Stomach (tissue), 8 donors: ENCODE measurements at regions not wholly inside any gene's neighbourhood (a gene's known extent, or its start where the extent isn't known, plus 50 kb on each side); places are given as distances from the start of the nearest gene placed in this dataset.
"Not testable (repeated sequence)": the region's sequence is repeated elsewhere in the genome, so short reads cannot be mapped to it uniquely, and the experiment has no call there.

Source experiments
- DNase-seq, 2 donors: peaks; one replicate each; pipeline versions ENCODE4 v3.0.0 to v3.0.0-alpha.2; 2013 to 2019
- H3K27ac ChIP-seq, 5 donors: fragments of 200-600 bp in 4 of 5; sonication (generic) in 4 of 5; one replicate each; pipeline ENCODE4 v1.5.1; 2013 to 2019; ENCODE audit warnings: mild to moderate bottlenecking in 1 of 5, moderate library complexity in 1 of 5
- H3K27me3 ChIP-seq, 3 donors: fragments of 200-600 bp; sonication (generic); one replicate each; pipeline ENCODE4 v1.5.1; 2017 to 2019; ENCODE audit warnings: mixed run types in 1 of 3
- H3K36me3 ChIP-seq, 4 donors: fragments of 200-600 bp; sonication (generic); 1 replicate in 3 of 4; 2 replicates in 1 of 4; pipeline ENCODE4 v1.5.1; 2016 to 2019
- H3K4me1 ChIP-seq, 4 donors: fragments of 200-600 bp; sonication (generic); one replicate each; pipeline ENCODE4 v1.5.1; 2016 to 2019
- H3K4me3 ChIP-seq, 4 donors: fragments of 200-600 bp; sonication (generic) in 3 of 4; one replicate each; pipeline ENCODE4 v1.5.1; 2016 to 2019; ENCODE audit warnings: mild to moderate bottlenecking in 1 of 4
- H3K9me3 ChIP-seq, 4 donors: fragments of 200-600 bp; sonication (generic); one replicate each; pipeline ENCODE4 v1.5.1; 2016 to 2019
- EP300 ChIP-seq: sonication (generic); formaldehyde crosslinking; IDR thresholded peaks from one replicate; pipeline ENCODE4 v1.6.1; 2017; ENCODE audit warnings: antibody characterized with exemption
- POLR2A ChIP-seq, 4 donors: fragments of 450-650 bp; IDR thresholded peaks; one replicate each; pipeline ENCODE4 v1.6.1; 2016; ENCODE audit warnings: antibody characterized with exemption in 4 of 4, control low read depth in 2 of 4, mild to moderate bottlenecking in 1 of 4, moderate library complexity in 1 of 4
- POLR2AphosphoS5 ChIP-seq, 3 donors: sonication (generic); formaldehyde crosslinking; IDR thresholded peaks; one replicate each; pipeline ENCODE4 v1.6.1; 2016; ENCODE audit warnings: antibody characterized with exemption in 3 of 3
- WGBS, 5 donors: extraction: QIAGEN DNeasy Blood & Tissue Kit in 3 of 5; methylation state at CpG; one replicate each; pipeline versions ENCODE4 v1.1.5 to v1.1.7; 2013 to 2018; 5-methylcytosine and 5-hydroxymethylcytosine counted together
- intact Hi-C: fragments of 100-400 bp; cut with DNase I; formaldehyde crosslinking; loops from one replicate; pipeline ENCODE4 v1.15.1; 2023; ENCODE audit warnings: low total_unique reads
- TF ChIP-seq, protein P1 (sequence below), 7 experiments: fragments of 450-650 bp in 4 of 7; fragments of 200-600 bp in 3 of 7; sonication (generic) in 3 of 7; IDR thresholded peaks; one replicate each; pipeline ENCODE4 v1.5.1; 2016 to 2019; ENCODE audit warnings: antibody characterized with exemption in 7 of 7, control low read depth in 2 of 7, mild to moderate bottlenecking in 1 of 7
- donor health status: healthy with polysubstance abuse.
- donor health status: Bipolar disorder and iron deficiency.
- donor health status: healthy.

DNA sequence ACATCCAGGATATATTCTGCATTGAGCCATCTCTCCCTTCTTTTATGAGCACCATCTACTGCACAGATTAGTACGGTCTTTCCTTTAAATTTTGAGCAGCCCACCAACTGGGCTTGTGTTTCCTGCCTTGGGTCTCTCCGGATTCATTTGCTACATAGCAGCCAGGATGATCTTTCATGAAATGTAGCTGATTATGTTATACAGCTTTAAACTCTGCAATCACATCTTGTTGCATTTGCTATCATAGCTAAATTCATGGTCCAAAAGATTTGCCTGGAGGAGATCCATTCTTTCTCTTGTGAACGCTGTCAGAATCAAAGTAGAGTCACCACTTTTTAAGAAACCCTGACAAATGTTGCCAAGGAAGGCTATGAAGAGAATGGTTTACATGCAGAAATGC lies 215.1 kb upstream of the LRRTM4 start:
- no peak for DNase-seq
- peaks cover 0 to 8% (median 4%) of the 10 kb centered on the region in 4 donors for H3K9me3 ChIP-seq
- H3K27ac ChIP-seq = no peak overlapping the region
- no peaks in the 10 kb centered on the region for H3K4me1 ChIP-seq
- intact Hi-C loops = no loop called here
- WGBS, 5 donors = 53 to 88% (median 66%) methylated on average over 3 of the region's 3 CpGs
- H3K4me3 ChIP-seq = no peak overlapping the region
- H3K27me3 ChIP-seq = no peaks in the 10 kb centered on the region
- TF ChIP-seq EP300 = no peak
- no peak for TF ChIP-seq POLR2A (IDR thresholded peaks at IDR 0.05)
- TF ChIP-seq, protein P1, sequence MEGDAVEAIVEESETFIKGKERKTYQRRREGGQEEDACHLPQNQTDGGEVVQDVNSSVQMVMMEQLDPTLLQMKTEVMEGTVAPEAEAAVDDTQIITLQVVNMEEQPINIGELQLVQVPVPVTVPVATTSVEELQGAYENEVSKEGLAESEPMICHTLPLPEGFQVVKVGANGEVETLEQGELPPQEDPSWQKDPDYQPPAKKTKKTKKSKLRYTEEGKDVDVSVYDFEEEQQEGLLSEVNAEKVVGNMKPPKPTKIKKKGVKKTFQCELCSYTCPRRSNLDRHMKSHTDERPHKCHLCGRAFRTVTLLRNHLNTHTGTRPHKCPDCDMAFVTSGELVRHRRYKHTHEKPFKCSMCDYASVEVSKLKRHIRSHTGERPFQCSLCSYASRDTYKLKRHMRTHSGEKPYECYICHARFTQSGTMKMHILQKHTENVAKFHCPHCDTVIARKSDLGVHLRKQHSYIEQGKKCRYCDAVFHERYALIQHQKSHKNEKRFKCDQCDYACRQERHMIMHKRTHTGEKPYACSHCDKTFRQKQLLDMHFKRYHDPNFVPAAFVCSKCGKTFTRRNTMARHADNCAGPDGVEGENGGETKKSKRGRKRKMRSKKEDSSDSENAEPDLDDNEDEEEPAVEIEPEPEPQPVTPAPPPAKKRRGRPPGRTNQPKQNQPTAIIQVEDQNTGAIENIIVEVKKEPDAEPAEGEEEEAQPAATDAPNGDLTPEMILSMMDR (IDR thresholded peaks at IDR 0.05) = no peak
- no peak for TF ChIP-seq POLR2AphosphoS5 (IDR thresholded peaks at IDR 0.05)
- no peaks in the 10 kb centered on the region for H3K36me3 ChIP-seq

DNA sequence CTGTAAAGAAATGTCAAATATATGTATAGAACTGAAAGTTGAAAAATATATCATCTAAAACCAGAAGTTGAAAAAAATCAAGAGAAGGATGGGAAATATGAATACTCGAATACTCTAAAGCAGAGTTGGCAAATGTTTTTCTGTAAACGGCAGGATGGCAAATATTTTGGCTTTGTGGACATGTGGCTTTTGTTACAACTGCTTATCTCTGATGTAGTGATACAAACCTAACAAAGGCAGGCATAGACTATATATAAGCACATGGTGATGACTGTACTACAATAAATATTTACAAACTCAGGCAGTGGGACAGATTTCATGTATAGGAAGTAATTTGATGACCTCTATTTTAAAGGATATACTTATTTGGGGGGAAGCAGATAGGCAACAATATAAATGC lies 224.6 kb upstream of the LRRTM4 start:
- 18 to 35% (median 23%) methylated on average over 2 of the region's 2 CpGs for WGBS, 5 donors
- TF ChIP-seq POLR2A (IDR thresholded peaks at IDR 0.05) = no peak
- TF ChIP-seq EP300 = no peak
- TF ChIP-seq, protein P1 (IDR thresholded peaks at IDR 0.05) = no peak
- no peak for TF ChIP-seq POLR2AphosphoS5 (IDR thresholded peaks at IDR 0.05)
- H3K4me3 ChIP-seq = no peak overlapping the region
- H3K9me3 ChIP-seq = no peaks in the 10 kb centered on the region
- no peaks in the 10 kb centered on the region for H3K36me3 ChIP-seq
- DNase-seq = no peak
- H3K27me3 ChIP-seq = no peaks in the 10 kb centered on the region
- intact Hi-C loops = no loop called here
- H3K4me1 ChIP-seq = no peaks in the 10 kb centered on the region
- H3K27ac ChIP-seq = no peak overlapping the region

DNA sequence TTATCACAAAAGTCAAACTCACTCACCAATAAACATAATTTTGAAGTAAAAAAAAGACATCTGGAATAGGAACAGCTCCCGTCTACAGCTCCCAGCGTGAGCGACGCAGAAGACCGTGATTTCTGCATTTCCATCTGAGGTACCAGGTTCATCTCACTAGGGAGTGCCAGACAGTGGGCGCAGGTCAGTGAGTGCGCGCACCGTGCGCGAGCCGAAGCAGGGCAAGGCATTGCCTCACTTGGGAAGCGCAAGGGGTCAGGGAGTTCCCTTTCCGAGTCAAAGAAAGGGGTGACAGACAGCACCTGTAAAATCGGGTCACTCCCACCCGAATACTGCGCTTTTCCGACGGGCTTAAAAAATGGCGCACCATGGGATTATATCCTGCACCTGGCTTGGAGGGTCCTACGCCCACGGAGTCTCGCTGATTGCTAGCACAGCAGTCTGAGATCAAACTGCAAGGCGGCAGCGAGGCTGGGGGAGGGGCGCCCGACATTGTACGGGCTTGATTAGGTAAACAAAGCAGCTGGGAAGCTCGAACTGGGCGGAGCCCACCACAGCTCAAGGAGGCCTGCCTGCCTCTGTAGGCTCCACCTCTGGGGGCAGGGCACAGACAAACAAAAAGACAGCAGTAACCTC lies 231.7 kb upstream of the LRRTM4 start:
- H3K4me1 ChIP-seq, DNase-seq, H3K27me3 ChIP-seq, intact Hi-C loops, H3K9me3 ChIP-seq, H3K27ac ChIP-seq, H3K4me3 ChIP-seq, H3K36me3 ChIP-seq: not testable (repeated sequence)
- 74 to 92% (median 86%) methylated on average over 21 to 30 of the region's 30 CpGs for WGBS, 5 donors

DNA sequence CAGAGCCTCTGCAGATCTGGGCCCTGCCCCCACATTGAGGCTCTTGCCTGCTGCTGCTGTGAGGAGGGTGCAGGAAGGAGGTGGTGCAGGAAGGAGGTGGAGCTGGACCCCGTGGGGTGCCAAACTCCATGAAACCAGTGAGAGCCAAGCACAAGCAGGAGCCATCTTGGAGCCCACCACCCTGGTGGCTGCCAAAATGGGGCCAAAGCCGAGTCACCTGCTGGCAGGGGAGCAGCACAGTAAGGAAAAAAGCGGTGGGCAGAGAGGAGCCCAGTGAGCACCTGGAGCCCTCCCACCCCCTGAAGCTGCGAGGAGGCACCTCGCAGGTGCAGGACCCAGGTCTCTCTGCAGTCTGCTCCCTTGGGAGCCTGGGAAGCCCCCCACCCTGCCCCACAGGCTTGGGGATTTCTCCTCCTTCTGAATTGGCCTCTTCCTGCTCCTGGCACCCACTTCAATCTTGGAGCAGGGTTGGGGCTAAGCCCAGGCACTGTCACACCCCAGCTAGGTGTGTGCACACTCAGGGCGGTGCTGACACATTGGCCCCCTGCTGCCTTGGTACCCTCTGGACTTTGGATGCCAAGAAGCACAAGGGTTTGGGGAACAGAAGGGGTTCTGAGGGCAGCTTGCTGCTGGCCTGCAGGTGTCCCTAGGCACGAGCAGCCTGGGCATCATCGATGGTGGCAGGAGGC lies 245.4 kb upstream of the LRRTM4 start:
- peaks cover 0 to 5% (median 0%) of the 10 kb centered on the region in 4 donors for H3K9me3 ChIP-seq
- intact Hi-C loops = no loop called here
- H3K36me3 ChIP-seq = no peaks in the 10 kb centered on the region
- TF ChIP-seq, protein P1 (IDR thresholded peaks at IDR 0.05) = no peak
- TF ChIP-seq EP300 (no peak), POLR2AphosphoS5 (IDR thresholded peaks at IDR 0.05) (no peak), POLR2A (IDR thresholded peaks at IDR 0.05) (no peak)
- no peak overlapping the region for H3K27ac ChIP-seq
- 74 to 90% (median 83%) methylated on average over 7 to 8 of the region's 8 CpGs for WGBS, 5 donors
- DNase-seq = no peak
- no peak overlapping the region for H3K4me3 ChIP-seq
- no peaks in the 10 kb centered on the region for H3K4me1 ChIP-seq
- no peaks in the 10 kb centered on the region for H3K27me3 ChIP-seq

DNA sequence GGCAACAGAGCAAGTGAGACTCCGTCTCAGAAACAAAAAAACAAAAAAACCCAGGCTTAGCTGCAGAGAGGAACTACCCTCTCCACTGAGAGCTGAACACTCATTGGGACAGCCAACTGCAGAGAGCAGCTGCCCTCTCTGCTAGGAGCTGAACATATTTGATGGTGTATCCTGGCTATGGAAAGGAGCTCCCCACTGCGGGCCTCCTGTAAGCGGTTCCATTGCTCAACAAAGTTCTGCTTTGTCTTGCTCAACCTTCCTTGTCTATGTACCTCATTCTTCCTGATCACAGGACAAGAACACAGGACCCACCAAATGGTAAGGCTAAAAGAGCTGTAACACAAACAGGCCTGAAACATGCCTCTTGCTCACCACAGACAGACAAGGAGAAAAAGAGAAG lies 246.3 kb upstream of the LRRTM4 start:
- no peaks in the 10 kb centered on the region for H3K4me1 ChIP-seq
- peaks cover 0 to 10% (median 3%) of the 10 kb centered on the region in 4 donors for H3K9me3 ChIP-seq
- intact Hi-C loops = no loop called here
- TF ChIP-seq POLR2AphosphoS5 (IDR thresholded peaks at IDR 0.05) = no peak
- TF ChIP-seq, protein P1 (IDR thresholded peaks at IDR 0.05) = no peak
- TF ChIP-seq POLR2A (IDR thresholded peaks at IDR 0.05) = no peak
- no peak for TF ChIP-seq EP300
- H3K27ac ChIP-seq = no peak overlapping the region
- no peak for DNase-seq
- H3K36me3 ChIP-seq = no peaks in the 10 kb centered on the region
- H3K4me3 ChIP-seq = no peak overlapping the region
- no peaks in the 10 kb centered on the region for H3K27me3 ChIP-seq
- WGBS, 5 donors = 69 to 92% (median 76%) methylated on average over 3 of the region's 3 CpGs
